D721Med (cell line): ENCODE measurements at regions not wholly inside any gene's neighbourhood (a gene's known extent, or its start where the extent isn't known, plus 50 kb on each side); places are given as distances from the start of the nearest gene placed in this dataset.
"Not testable (repeated sequence)": the region's sequence is repeated elsewhere in the genome, so short reads cannot be mapped to it uniquely, and the experiment has no call there.

ENCODE experiments used
- DNase-seq: peaks from one replicate; pipeline ENCODE4 v3.0.0; 2011; ENCODE audit warnings: low spot score; ENCODE audit not compliant: insufficient read length
- FAIRE-seq: peaks from 2 replicates; lab custom pipeline; 2011; peaks lifted over from hg19 to GRCh38; lab: Jason Lieb, UNC
- CTCF ChIP-seq: IDR thresholded peaks from 2 replicates; pipeline ENCODE4 v1.5.1; 2012; ENCODE audit warnings: mild to moderate bottlenecking, control low read depth; ENCODE audit not compliant: insufficient read depth; ENCODE audit errors: missing control alignments

- not testable (repeated sequence) for DNase-seq, FAIRE-seq
Measured at GRCh38 chr17:13659051-13659450, 57.3 kb upstream of the HS3ST3A1 start.

- FAIRE-seq (no peak), DNase-seq (no peak)
- no peak for TF ChIP-seq CTCF
Measured at GRCh38 chr17:13665872-13666635, 64.3 kb upstream of the HS3ST3A1 start.

GRCh38 chr17:13671341-13671740 lies 69.6 kb upstream of the HS3ST3A1 start:
- DNase-seq (no peak), FAIRE-seq (no peak)
- no peak for TF ChIP-seq CTCF

- DNase-seq: no peak
- TF ChIP-seq CTCF: no peak
- no peak for FAIRE-seq
Measured at GRCh38 chr17:13671771-13672170, 70.0 kb upstream of the HS3ST3A1 start.

GRCh38 chr17:13678361-13678760 lies 76.6 kb upstream of the HS3ST3A1 start:
- FAIRE-seq: no peak
- DNase-seq: no peak
- TF ChIP-seq CTCF: no peak

GRCh38 chr17:13678841-13679240 lies 77.1 kb upstream of the HS3ST3A1 start:
- no peak for FAIRE-seq
- DNase-seq: no peak
- TF ChIP-seq CTCF: no peak

- DNase-seq (no peak), FAIRE-seq (no peak)
- no peak for TF ChIP-seq CTCF
Measured at GRCh38 chr17:13688716-13689115, 87.0 kb upstream of the HS3ST3A1 start.

- no peak for FAIRE-seq
Measured at GRCh38 chr17:13690806-13691205, 89.1 kb upstream of the HS3ST3A1 start.

More at GRCh38 chr17:13690806-13691205, 89.1 kb upstream of the HS3ST3A1 start:
- TF ChIP-seq CTCF: no peak
- DNase-seq: no peak
